ENCODE measurements at regions not wholly inside any gene's neighbourhood (a gene's known extent, or its start where the extent isn't known, plus 50 kb on each side); places are given as distances from the start of the nearest gene placed in this dataset.
"Not testable (repeated sequence)": the region's sequence is repeated elsewhere in the genome, so short reads cannot be mapped to it uniquely, and the experiment has no call there.

DNA sequence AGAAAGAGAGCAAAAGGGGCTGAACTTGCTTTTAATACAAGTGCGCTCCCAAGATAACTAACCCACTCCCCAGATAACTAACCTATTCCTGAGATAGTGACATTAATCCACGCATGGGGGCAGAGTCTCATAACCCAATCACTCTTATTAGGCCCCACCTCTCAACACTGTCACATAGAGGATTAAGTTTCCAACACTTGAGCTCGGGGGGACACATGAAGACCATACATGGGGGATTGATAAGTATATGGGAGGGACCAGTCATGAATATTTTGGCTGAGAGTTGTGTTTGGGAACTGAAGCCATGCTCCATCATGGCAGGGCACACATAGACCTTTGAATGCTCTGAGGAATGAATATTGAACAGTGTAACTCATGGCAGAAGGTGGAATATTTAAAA is 4217.3 kb upstream of the OR11H1 start:
- TF ChIP-seq, protein P1, sequence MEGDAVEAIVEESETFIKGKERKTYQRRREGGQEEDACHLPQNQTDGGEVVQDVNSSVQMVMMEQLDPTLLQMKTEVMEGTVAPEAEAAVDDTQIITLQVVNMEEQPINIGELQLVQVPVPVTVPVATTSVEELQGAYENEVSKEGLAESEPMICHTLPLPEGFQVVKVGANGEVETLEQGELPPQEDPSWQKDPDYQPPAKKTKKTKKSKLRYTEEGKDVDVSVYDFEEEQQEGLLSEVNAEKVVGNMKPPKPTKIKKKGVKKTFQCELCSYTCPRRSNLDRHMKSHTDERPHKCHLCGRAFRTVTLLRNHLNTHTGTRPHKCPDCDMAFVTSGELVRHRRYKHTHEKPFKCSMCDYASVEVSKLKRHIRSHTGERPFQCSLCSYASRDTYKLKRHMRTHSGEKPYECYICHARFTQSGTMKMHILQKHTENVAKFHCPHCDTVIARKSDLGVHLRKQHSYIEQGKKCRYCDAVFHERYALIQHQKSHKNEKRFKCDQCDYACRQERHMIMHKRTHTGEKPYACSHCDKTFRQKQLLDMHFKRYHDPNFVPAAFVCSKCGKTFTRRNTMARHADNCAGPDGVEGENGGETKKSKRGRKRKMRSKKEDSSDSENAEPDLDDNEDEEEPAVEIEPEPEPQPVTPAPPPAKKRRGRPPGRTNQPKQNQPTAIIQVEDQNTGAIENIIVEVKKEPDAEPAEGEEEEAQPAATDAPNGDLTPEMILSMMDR (conservative IDR thresholded peaks at IDR 0.05; ENCODE audit: low read depth, low read length), result not testable (repeated sequence)
- TF ChIP-seq EZH2phosphoT487 (IDR thresholded peaks at IDR 0.05; ENCODE audit: borderline replicate concordance, low read length), result not testable (repeated sequence)
